ENCODE measurements at regions not wholly inside any gene's neighbourhood (a gene's known extent, or its start where the extent isn't known, plus 50 kb on each side); places are given as distances from the start of the nearest gene placed in this dataset.

DNA sequence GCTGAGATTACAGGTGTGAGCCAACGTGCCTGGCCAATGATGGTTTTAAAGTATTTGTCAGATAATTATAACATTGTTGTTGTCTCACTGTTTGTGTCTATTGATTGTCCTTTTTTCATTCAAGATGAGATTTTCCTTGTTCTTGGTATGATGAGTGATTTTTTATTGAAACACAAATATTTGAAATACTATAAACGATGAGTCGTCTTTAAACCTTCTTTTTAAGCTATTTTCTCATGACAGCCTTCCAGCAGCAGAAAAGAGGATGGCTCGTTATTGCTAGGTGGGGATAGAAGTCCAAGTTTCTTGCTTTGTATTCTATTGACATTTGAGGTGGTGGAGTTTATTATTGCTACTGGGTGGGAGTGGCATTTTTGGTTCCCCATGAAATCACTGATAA lies 61.7 kb upstream of the MDFIC2 start:
- no peak for DNase-seq (ENCODE audit: low read depth in 2 of 2)
